ENCODE measurements at regions not wholly inside any gene's neighbourhood (a gene's known extent, or its start where the extent isn't known, plus 50 kb on each side); places are given as distances from the start of the nearest gene placed in this dataset.

DNA sequence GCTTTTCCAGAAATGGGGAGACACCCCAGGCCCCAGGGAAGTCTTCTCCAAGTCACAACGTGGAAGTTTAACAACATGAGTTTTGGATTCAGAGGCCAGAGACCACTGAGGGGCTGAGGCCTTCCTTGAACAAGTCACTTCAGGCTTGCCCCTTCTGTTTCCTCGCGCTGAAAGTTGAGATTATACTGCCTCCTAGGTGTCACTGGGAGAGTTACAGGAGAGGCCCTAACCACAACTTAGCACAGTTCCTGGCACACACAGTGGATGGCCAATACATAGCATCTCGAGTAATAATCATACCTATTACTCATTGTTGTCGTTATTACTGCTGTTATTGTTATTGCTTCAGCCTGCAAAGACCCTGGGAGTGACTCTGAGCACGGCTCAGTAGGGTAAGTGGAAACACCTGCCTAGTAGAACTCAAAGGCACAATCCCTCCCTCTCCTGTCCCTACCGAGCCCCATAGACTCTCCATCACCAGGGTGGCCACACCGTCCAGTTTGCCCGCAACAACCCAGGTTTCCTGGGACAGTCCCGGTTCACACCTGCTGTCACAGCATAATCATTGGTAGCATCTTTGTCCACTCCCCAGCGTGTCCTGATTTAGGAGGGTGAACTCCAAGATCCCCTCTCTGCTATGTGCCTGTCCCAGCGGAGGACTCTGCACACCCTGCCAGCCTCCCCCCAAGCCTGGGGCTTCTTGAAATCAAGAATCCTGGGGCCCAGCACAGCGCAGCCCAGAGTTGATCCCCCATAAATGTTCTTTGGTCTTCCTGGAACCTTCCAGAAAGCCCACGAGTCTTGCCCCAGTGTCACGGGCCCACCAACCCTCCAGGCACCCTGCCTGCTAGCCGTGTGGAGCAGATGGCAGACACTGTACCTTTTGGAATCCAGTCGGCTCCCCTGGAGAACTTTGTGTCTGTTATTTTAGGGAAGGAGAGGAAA, 85.0 kb downstream of the SYNE3 start:
- TF ChIP-seq, protein P1, sequence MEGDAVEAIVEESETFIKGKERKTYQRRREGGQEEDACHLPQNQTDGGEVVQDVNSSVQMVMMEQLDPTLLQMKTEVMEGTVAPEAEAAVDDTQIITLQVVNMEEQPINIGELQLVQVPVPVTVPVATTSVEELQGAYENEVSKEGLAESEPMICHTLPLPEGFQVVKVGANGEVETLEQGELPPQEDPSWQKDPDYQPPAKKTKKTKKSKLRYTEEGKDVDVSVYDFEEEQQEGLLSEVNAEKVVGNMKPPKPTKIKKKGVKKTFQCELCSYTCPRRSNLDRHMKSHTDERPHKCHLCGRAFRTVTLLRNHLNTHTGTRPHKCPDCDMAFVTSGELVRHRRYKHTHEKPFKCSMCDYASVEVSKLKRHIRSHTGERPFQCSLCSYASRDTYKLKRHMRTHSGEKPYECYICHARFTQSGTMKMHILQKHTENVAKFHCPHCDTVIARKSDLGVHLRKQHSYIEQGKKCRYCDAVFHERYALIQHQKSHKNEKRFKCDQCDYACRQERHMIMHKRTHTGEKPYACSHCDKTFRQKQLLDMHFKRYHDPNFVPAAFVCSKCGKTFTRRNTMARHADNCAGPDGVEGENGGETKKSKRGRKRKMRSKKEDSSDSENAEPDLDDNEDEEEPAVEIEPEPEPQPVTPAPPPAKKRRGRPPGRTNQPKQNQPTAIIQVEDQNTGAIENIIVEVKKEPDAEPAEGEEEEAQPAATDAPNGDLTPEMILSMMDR (IDR thresholded peaks at IDR 0.05) = no peak
- TF ChIP-seq POLR2A (IDR thresholded peaks at IDR 0.05) = no peak

Data from lower leg skin (tissue), 3 donors.